Activated T-helper 2 cell treated with anti-CD3 and anti-CD28 coated beads, Interferon-gamma antibody, Interleukin-2, Interleukin-4, amounts not matched to agents 10 μg/mL and 5 μg/mL and 100 μg/mL, durations not matched to agents 14 hours and 24 hours and 36 hours (primary cell): ENCODE measurements at regions not wholly inside any gene's neighbourhood (a gene's known extent, or its start where the extent isn't known, plus 50 kb on each side); places are given as distances from the start of the nearest gene placed in this dataset.
"Not testable (repeated sequence)": the region's sequence is repeated elsewhere in the genome, so short reads cannot be mapped to it uniquely, and the experiment has no call there.

Source experiments
- DNase-seq: peaks from one replicate; pipeline ENCODE4 v3.0.0; 2021; ENCODE audit warnings: low spot score
- H3K27ac Mint-ChIP-seq: one replicate; pipeline ENCODE4 v1.8.0; 2021; ENCODE audit warnings: mixed read lengths
- H3K27me3 Mint-ChIP-seq: one replicate; pipeline ENCODE4 v1.8.0; 2021; ENCODE audit warnings: low read depth, mixed read lengths
- H3K36me3 Mint-ChIP-seq: one replicate; pipeline ENCODE4 v1.8.0; 2021; ENCODE audit warnings: low read depth, mixed read lengths
- H3K4me1 Mint-ChIP-seq: one replicate; pipeline ENCODE4 v1.8.0; 2021; ENCODE audit warnings: low read depth, mixed read lengths
- H3K4me3 Mint-ChIP-seq: one replicate; pipeline ENCODE4 v1.8.0; 2021; ENCODE audit warnings: low read depth, mild to moderate bottlenecking, moderate library complexity, mixed read lengths
- H3K9me3 Mint-ChIP-seq: one replicate; pipeline ENCODE4 v1.8.0; 2021; ENCODE audit warnings: mixed read lengths
- intact Hi-C: fragments of 100-400 bp; cut with micrococcal nuclease; formaldehyde crosslinking; loops from one replicate; pipeline ENCODE4 v1.15.1; 2023

DNA sequence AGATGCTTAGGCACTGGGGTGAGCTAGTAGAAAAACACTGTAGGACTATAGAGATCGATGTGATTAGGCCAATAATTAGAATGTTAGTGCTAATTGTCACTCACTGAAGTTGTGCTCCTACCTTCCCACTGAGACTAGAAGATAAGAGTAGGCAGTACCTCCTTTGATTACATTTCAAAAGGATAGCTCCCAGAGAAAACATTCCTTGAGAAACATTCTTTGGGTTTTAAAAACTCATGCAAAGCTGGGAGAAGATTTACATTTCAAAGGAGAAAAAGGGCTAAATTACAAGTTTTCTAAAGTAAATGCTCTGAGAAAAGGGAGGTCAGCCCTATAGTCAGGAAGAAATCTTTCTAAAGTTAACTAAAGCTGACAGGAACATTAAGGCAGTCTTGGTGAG is 860.3 kb upstream of the NDST4 start:
- no peaks in the 10 kb centered on the region for H3K36me3 Mint-ChIP-seq
- H3K4me3 Mint-ChIP-seq = no peak overlapping the region
- no peak overlapping the region for H3K27ac Mint-ChIP-seq
- intact Hi-C loops = no loop called here
- H3K27me3 Mint-ChIP-seq = no peaks in the 10 kb centered on the region
- DNase-seq = no peak
- no peaks in the 10 kb centered on the region for H3K4me1 Mint-ChIP-seq
- no peaks in the 10 kb centered on the region for H3K9me3 Mint-ChIP-seq

DNA sequence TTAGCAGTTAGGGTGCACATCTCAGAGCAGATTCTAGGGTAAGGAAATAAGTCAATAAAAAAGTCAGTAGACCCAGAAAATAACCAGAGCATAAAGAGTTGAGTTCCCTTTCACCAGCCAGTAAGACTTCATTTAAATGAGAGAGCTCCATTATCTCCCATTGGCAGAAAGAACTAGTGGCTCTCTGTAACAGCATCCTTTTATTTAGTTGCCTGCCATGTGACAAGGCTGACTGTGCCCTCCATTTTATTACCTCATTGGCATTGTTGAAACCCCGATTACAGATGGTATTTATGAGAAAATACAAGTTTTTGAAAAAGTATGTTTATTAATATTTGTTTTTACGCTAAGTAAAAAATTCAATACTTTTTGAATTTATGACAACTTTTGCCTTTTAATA is 859.5 kb upstream of the NDST4 start:
- Mint-ChIP-seq H3K9me3 (no peaks in the 10 kb centered on the region), H3K4me1 (no peaks in the 10 kb centered on the region), H3K27me3 (no peaks in the 10 kb centered on the region), H3K27ac (no peak overlapping the region), H3K36me3 (no peaks in the 10 kb centered on the region), H3K4me3 (no peak overlapping the region)
- intact Hi-C loops = no loop called here
- no peak for DNase-seq

DNA sequence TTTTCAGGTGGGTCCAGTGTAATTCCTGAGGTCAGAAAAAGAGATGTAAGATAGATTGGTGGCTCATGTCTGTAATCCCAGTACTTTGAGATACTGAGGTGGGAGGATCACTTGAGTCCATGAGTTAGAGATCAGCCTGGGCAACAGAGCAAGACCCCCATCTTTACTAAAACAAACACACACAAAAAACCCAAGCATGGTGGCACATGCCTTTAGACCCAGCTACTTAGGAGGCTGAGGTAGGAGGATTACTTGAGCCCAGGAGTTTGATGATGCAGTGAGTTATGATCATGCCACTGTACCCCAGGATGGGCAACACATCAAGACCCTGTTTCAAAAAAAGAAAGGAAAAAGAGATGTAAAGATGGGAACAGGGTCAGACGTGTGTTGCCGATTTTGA is 857.4 kb upstream of the NDST4 start:
- Mint-ChIP-seq H3K36me3 (no peaks in the 10 kb centered on the region), H3K4me1 (no peaks in the 10 kb centered on the region), H3K9me3 (no peaks in the 10 kb centered on the region), H3K4me3 (no peak overlapping the region), H3K27me3 (no peaks in the 10 kb centered on the region), H3K27ac (no peak overlapping the region)
- intact Hi-C loops = no loop called here
- no peak for DNase-seq

DNA sequence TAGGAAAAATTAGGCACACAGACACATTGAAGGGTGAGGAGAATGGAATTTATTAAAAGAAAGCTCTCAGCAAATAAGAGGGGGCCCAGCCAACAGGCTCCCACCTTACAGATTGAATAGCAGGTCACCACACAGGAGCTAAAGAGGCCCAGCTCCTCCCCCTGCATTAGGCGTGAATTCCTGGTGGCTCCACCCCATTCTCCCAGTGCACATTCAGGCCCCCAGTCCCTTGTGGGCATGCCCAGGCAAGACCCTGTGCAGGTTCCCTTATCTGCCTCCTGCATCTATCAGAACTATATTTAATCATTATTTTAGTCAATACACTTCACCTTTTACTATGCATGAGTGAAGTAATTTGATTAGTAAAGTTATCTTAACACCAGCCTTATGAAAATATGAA is 856.3 kb upstream of the NDST4 start:
- no peak overlapping the region for H3K4me3 Mint-ChIP-seq

DNA sequence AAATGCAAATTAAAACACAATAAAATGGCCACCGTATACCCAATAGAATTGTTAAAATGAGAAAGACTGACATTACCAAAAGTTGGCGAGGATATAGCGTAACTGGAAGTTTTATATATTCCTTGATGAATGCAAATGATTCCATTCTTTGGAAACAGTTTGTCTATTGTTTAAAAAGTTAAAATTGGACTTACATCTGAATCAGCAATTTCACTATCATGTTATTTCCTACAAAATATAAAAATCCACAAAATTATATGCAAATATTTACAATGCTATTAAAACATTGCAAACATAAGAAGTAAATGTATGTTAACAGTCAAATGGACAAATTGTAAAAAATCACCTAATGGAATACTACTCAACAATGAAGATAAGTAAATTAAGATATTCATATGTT is 852.2 kb upstream of the NDST4 start:
- H3K27me3 Mint-ChIP-seq = no peaks in the 10 kb centered on the region
- no peaks in the 10 kb centered on the region for H3K9me3 Mint-ChIP-seq
- no peak overlapping the region for H3K27ac Mint-ChIP-seq
- H3K36me3 Mint-ChIP-seq = no peaks in the 10 kb centered on the region
- no peaks in the 10 kb centered on the region for H3K4me1 Mint-ChIP-seq
- H3K4me3 Mint-ChIP-seq = no peak overlapping the region
- no peak for DNase-seq
- intact Hi-C loops = no loop called here

More for the DNA sequence above, 856.3 kb upstream of the NDST4 start:
- Mint-ChIP-seq H3K36me3 (no peaks in the 10 kb centered on the region), H3K27ac (no peak overlapping the region), H3K4me1 (no peaks in the 10 kb centered on the region), H3K27me3 (no peaks in the 10 kb centered on the region), H3K9me3 (no peaks in the 10 kb centered on the region)
- intact Hi-C loops = no loop called here
- no peak for DNase-seq

DNA sequence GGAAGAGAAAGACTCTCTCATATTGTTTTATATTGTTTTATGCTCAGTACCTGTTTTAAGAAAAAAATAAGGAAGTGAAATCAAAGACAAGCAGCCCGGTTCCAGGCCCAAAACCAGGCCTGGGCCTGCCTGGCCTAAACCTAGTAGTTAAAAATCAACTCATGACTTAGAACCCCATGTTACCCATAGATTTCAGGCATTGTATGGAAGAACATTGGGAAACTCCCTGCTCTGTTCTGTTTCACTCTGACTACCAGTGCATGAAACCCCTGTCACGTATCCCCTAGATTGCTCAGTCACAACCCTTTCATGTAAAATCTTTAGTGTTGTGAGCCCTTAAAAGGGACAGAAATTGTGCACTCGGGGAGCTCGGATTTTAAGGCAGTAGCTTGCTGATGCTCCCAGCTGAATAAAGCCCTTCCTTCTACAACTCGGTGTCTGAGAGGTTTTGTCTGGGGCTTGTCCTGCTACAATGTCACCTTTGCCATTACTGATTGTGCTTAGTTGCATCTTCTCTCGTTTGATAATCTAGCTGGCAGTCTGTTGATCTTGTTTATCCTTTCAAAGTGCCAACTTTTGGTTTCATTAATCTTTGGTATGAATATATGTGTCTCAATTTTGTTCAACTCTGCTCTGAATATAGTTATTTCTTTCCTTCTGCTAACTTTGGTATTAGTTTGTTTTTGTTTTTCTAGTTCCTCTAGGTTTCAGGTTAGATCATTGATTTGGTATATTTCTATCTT is 842.8 kb upstream of the NDST4 start:
- H3K27me3 Mint-ChIP-seq, intact Hi-C loops, H3K9me3 Mint-ChIP-seq, H3K36me3 Mint-ChIP-seq, H3K27ac Mint-ChIP-seq, H3K4me3 Mint-ChIP-seq, DNase-seq, H3K4me1 Mint-ChIP-seq: not testable (repeated sequence)

DNA sequence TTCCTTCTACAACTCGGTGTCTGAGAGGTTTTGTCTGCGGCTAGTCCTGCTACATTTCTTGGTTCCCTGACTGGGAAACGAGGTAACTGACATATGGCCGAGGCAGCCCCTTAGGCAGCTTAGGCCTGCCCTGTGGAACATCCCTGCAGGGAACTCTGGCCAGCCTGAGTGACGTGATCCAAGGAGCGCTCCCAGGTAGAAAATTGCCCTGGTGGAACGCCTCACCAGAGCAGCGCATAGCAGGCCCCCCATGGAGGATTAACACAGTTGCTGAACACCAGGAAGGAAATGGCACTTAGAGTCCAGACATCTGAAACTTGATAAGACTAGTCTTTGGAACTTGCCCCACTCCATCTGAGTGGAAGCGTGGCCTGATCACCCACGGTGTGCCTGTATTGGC is 837.4 kb upstream of the NDST4 start:
- no peaks in the 10 kb centered on the region for H3K27me3 Mint-ChIP-seq
- DNase-seq = no peak
- H3K4me3 Mint-ChIP-seq = no peak overlapping the region
- intact Hi-C loops = no loop called here
- peaks cover 15% of the 10 kb centered on the region for H3K4me1 Mint-ChIP-seq
- peaks cover 6% of the 10 kb centered on the region for H3K36me3 Mint-ChIP-seq
- no peak overlapping the region for H3K27ac Mint-ChIP-seq
- H3K9me3 Mint-ChIP-seq = peaks cover 9% of the 10 kb centered on the region

DNA sequence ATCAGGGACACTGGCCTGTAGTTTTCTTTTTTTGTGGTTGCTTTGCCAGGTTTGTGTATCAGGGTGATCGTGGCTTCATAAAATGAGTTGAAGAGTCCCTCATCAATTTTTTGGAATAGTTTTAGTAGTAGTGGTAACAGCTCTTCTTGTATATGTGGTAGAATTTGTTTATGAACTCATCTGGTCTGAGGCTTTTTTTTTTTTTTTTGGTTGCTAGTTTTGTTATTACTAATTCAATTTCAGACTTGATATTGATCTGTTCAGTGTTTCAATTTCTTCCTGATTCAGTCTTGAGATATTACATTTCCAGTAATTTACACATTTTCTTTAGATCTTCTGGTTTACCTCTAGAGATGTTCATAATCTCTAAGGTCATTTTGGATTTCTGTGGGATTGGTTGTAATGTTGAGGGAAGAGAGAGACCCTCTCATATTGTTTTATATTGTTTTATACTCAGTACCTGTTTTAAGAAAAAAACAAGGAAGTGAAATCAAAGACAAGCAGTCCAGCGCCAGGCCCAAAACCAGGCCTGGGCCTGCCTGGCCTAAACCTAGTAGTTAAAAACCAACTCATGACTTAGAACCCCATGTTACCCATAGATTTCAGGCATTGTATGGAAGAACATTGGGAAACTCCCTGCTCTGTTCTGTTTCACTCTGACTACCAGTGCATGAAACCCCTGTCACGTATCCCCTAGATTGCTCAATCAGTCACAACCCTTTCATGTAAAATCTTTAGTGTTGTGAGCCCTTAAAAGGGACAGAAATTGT is 836.7 kb upstream of the NDST4 start:
- H3K9me3 Mint-ChIP-seq, H3K27me3 Mint-ChIP-seq, intact Hi-C loops, H3K36me3 Mint-ChIP-seq, H3K4me3 Mint-ChIP-seq, DNase-seq: not testable (repeated sequence)
- Mint-ChIP-seq H3K27ac (peak overlapping the region; percentile 72), H3K4me1 (peaks cover 15% of the 10 kb centered on the region)

DNA sequence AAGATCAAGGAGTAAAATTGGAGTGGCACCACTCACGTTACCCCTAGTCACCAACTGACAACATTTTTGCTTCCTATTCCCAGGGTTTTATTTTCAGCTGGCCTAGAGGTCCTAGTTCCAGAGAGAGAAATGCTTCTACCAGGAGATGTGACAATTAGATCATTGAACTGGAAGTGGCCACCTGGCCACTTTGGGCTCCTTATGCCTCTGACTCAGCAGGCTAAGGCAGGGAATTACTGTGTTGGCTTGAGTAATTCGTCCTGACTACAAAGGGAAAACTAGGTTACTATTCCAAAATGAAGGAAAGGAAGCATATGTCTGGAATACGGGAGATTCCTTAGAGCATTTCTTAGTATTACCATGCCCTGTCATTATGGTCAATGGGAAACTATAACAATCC is 831.6 kb upstream of the NDST4 start:
- intact Hi-C loops = no loop called here
- no peak for DNase-seq
- Mint-ChIP-seq H3K36me3 (peaks cover 3% of the 10 kb centered on the region), H3K27me3 (no peaks in the 10 kb centered on the region), H3K4me3 (no peak overlapping the region), H3K9me3 (peaks cover 6% of the 10 kb centered on the region), H3K4me1 (peaks cover 10% of the 10 kb centered on the region), H3K27ac (no peak overlapping the region)

DNA sequence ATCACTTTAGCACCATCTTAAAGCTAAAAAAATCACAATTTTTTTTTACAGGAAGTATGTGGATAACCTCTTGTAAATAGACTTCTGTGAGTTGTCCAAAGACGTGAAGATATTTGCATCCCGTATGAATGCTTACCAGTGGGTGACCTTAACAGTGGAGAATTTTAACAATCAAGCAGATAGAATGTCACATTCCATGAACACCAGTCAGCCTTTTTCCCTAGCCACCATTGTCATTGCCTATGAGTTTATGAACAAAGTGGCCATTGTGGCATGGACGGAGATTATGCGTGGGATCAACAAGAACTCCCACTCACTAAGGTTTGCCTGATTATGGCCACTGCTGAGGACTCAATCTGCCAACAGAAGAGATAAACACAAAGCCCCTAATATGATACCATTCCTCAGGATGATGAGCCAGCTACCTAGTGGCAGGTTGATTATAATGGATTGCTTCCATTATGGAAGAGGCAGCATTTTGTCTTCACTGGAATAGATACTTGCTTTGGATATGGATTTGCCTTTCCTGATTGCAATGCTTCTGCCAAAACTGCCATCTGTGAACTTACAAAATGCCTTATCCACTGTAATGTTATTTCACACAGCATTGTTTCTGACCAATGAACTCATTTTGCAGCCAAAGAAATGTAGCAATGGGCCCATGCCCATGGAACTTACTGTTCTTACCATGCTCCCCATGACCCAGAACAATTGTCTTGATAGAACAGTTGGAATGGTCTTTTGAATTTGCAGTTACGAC is 830.9 kb upstream of the NDST4 start:
- Mint-ChIP-seq H3K4me1 (peaks cover 4% of the 10 kb centered on the region), H3K27me3 (no peaks in the 10 kb centered on the region), H3K36me3 (no peaks in the 10 kb centered on the region), H3K27ac (no peak overlapping the region), H3K9me3 (no peaks in the 10 kb centered on the region), H3K4me3 (no peak overlapping the region)
- intact Hi-C loops = no loop called here
- DNase-seq = no peak

DNA sequence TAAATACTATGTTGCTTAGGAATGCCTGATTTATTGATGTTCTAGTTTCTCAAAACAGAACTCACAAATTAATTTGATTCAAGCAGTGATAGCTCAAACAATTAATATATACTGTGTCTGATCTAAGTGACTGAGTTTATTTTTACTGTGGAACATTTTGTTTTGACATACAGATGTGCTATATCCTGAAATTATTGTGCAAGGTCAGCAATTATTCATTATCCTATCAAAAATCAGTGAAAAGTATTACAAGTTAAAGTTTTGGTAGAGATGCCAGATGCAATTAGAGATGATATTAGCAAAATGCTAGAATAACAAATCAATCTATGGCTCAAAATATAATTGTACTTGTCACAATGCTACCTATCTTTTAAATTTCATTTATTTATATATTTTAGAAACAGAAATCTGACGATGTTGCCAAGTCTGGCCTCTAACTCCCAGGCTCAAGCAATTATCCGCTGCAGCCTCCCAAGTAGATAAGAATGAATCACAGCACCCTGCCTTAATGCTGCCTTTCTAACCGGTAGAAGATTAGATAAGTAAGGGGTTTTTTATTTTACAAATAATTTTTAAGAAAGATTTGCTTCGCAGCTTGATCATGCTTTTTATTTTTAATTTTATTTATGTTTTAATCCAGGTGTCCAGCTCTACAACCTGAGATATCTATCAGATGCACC is 825.5 kb upstream of the NDST4 start:
- no peaks in the 10 kb centered on the region for H3K9me3 Mint-ChIP-seq
- DNase-seq = no peak
- H3K4me3 Mint-ChIP-seq = no peak overlapping the region
- H3K36me3 Mint-ChIP-seq = no peaks in the 10 kb centered on the region
- H3K27ac Mint-ChIP-seq = no peak overlapping the region
- H3K27me3 Mint-ChIP-seq = no peaks in the 10 kb centered on the region
- intact Hi-C loops = no loop called here
- no peaks in the 10 kb centered on the region for H3K4me1 Mint-ChIP-seq

DNA sequence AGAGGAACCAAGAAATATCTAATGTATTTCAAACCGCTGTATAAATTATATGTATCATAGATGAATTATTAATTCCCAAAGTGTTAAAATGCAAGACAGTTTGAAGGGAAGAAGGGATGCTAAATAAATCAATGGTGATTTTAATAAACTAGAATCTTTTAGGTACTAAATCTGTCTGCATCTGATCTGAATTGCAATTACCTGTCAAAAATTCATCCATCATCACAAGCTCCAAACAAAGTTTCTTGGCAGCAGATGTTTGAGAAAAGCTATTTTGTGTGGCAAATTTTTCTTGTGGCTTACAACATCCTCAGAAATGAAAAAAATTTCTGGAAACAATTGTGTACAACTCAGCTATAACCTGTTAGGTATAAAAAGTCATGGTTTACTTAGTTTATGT is 816.0 kb upstream of the NDST4 start:
- no peak overlapping the region for H3K27ac Mint-ChIP-seq
- H3K36me3 Mint-ChIP-seq = no peaks in the 10 kb centered on the region
- no peaks in the 10 kb centered on the region for H3K4me1 Mint-ChIP-seq
- H3K27me3 Mint-ChIP-seq = no peaks in the 10 kb centered on the region
- no peaks in the 10 kb centered on the region for H3K9me3 Mint-ChIP-seq
- DNase-seq = no peak
- intact Hi-C loops = no loop called here
- H3K4me3 Mint-ChIP-seq = no peak overlapping the region
